ENCODE measurements at regions not wholly inside any gene's neighbourhood (a gene's known extent, or its start where the extent isn't known, plus 50 kb on each side); places are given as distances from the start of the nearest gene placed in this dataset.
"Not testable (repeated sequence)": the region's sequence is repeated elsewhere in the genome, so short reads cannot be mapped to it uniquely, and the experiment has no call there.

GRCh38 chr9:94020836-94021235 is 63.4 kb upstream of the PTPDC1 start:
- TF ChIP-seq EZH2 (IDR thresholded peaks at IDR 0.05; ENCODE audit: low read length, unreplicated experiment); CTCF (conservative IDR thresholded peaks at IDR 0.05; ENCODE audit: low read depth, low read length); EZH2phosphoT487 (IDR thresholded peaks at IDR 0.05; ENCODE audit: borderline replicate concordance, low read length): not testable (repeated sequence)
